ENCODE measurements at regions not wholly inside any gene's neighbourhood (a gene's known extent, or its start where the extent isn't known, plus 50 kb on each side); places are given as distances from the start of the nearest gene placed in this dataset.

DNA sequence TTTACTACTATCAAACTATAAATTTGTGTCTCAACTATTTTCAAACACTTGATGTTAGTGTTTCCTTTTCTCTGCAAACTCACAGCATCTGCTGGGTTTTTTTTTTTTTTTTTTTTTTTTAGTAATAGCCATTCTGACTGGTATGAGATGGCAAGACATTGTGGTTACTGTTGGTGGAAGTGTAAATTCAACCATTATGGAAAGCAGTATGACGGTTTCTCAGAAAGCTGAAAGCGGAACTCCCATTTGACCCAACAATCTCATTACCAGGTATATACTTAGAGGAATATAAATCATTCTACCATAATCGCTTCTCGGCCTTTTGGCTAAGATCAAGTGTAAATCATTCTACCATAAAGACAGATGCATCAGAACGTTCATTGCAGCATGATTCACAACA lies 608.3 kb upstream of the ZP4 start:
- Histone ChIP-seq H3K36me3 (ENCODE audit: insufficient read depth, low read length) (no peaks in the 10 kb centered on the region), H3K27ac (ENCODE audit: low read length) (no peak overlapping the region), H3K9me3 (ENCODE audit: low read length) (no peaks in the 10 kb centered on the region), H3K9ac (ENCODE audit: low read length) (no peak overlapping the region), H2AFZ (ENCODE audit: low read depth, low read length) (no peak overlapping the region), H3K4me2 (ENCODE audit: low read length) (no peak overlapping the region), H3K27me3 (ENCODE audit: insufficient read depth, low read depth, low read length) (no peaks in the 10 kb centered on the region), H4K20me1 (ENCODE audit: insufficient read depth) (no peaks in the 10 kb centered on the region), H3K9me2 (ENCODE audit: insufficient read depth, low read length) (no peaks in the 10 kb centered on the region), H3K4me3 (ENCODE audit: low read length) (no peak overlapping the region), H3K79me2 (replicated peaks; ENCODE audit: insufficient read depth, low read length) (no peaks in the 10 kb centered on the region), H3F3A (ENCODE audit: insufficient read depth, low read length, poor library complexity, severe bottlenecking) (no peaks in the 10 kb centered on the region)
- TF ChIP-seq, protein P1, sequence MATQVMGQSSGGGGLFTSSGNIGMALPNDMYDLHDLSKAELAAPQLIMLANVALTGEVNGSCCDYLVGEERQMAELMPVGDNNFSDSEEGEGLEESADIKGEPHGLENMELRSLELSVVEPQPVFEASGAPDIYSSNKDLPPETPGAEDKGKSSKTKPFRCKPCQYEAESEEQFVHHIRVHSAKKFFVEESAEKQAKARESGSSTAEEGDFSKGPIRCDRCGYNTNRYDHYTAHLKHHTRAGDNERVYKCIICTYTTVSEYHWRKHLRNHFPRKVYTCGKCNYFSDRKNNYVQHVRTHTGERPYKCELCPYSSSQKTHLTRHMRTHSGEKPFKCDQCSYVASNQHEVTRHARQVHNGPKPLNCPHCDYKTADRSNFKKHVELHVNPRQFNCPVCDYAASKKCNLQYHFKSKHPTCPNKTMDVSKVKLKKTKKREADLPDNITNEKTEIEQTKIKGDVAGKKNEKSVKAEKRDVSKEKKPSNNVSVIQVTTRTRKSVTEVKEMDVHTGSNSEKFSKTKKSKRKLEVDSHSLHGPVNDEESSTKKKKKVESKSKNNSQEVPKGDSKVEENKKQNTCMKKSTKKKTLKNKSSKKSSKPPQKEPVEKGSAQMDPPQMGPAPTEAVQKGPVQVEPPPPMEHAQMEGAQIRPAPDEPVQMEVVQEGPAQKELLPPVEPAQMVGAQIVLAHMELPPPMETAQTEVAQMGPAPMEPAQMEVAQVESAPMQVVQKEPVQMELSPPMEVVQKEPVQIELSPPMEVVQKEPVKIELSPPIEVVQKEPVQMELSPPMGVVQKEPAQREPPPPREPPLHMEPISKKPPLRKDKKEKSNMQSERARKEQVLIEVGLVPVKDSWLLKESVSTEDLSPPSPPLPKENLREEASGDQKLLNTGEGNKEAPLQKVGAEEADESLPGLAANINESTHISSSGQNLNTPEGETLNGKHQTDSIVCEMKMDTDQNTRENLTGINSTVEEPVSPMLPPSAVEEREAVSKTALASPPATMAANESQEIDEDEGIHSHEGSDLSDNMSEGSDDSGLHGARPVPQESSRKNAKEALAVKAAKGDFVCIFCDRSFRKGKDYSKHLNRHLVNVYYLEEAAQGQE (IDR thresholded peaks at IDR 0.05; ENCODE audit: borderline replicate concordance) = no peak
- TF ChIP-seq RAD21 (conservative IDR thresholded peaks at IDR 0.05) = no peak
- TF ChIP-seq POLR2AphosphoS5 (IDR thresholded peaks at IDR 0.05) = no peak
- TF ChIP-seq TAF1 (IDR thresholded peaks at IDR 0.05; ENCODE audit: low read depth) = no peak
- TF ChIP-seq MXI1 (conservative IDR thresholded peaks at IDR 0.05; ENCODE audit: poor library complexity, severe bottlenecking) = no peak
- no peak for TF ChIP-seq SMC3 (conservative IDR thresholded peaks at IDR 0.05; ENCODE audit: poor library complexity)
- TF ChIP-seq EP300 (conservative IDR thresholded peaks at IDR 0.05; ENCODE audit: poor library complexity, severe bottlenecking) = no peak
- TF ChIP-seq EZH2 (IDR thresholded peaks at IDR 0.05; ENCODE audit: borderline replicate concordance, insufficient read depth, low read length, poor library complexity, severe bottlenecking) = no peak
- TF ChIP-seq, protein P2, sequence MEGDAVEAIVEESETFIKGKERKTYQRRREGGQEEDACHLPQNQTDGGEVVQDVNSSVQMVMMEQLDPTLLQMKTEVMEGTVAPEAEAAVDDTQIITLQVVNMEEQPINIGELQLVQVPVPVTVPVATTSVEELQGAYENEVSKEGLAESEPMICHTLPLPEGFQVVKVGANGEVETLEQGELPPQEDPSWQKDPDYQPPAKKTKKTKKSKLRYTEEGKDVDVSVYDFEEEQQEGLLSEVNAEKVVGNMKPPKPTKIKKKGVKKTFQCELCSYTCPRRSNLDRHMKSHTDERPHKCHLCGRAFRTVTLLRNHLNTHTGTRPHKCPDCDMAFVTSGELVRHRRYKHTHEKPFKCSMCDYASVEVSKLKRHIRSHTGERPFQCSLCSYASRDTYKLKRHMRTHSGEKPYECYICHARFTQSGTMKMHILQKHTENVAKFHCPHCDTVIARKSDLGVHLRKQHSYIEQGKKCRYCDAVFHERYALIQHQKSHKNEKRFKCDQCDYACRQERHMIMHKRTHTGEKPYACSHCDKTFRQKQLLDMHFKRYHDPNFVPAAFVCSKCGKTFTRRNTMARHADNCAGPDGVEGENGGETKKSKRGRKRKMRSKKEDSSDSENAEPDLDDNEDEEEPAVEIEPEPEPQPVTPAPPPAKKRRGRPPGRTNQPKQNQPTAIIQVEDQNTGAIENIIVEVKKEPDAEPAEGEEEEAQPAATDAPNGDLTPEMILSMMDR (IDR thresholded peaks at IDR 0.05; ENCODE audit: poor library complexity, severe bottlenecking) = no peak

GRCh38 chr1:238492271-238492670 lies 601.5 kb upstream of the ZP4 start:
- Histone ChIP-seq H3K36me3 (ENCODE audit: insufficient read depth, low read length) (no peaks in the 10 kb centered on the region), H2AFZ (ENCODE audit: low read depth, low read length) (no peak overlapping the region), H3K9me2 (ENCODE audit: insufficient read depth, low read length) (no peaks in the 10 kb centered on the region), H3K27me3 (ENCODE audit: insufficient read depth, low read depth, low read length) (no peaks in the 10 kb centered on the region), H3K27ac (ENCODE audit: low read length) (no peak overlapping the region), H3F3A (ENCODE audit: insufficient read depth, low read length, poor library complexity, severe bottlenecking) (no peaks in the 10 kb centered on the region), H4K20me1 (ENCODE audit: insufficient read depth) (no peaks in the 10 kb centered on the region), H3K79me2 (replicated peaks; ENCODE audit: insufficient read depth, low read length) (no peaks in the 10 kb centered on the region), H3K9ac (ENCODE audit: low read length) (no peak overlapping the region), H3K4me2 (ENCODE audit: low read length) (no peak overlapping the region), H3K9me3 (ENCODE audit: low read length) (no peaks in the 10 kb centered on the region), H3K4me3 (ENCODE audit: low read length) (no peak overlapping the region)
- TF ChIP-seq TAF1 (IDR thresholded peaks at IDR 0.05; ENCODE audit: low read depth) (no peak), MXI1 (conservative IDR thresholded peaks at IDR 0.05; ENCODE audit: poor library complexity, severe bottlenecking) (no peak)

DNA sequence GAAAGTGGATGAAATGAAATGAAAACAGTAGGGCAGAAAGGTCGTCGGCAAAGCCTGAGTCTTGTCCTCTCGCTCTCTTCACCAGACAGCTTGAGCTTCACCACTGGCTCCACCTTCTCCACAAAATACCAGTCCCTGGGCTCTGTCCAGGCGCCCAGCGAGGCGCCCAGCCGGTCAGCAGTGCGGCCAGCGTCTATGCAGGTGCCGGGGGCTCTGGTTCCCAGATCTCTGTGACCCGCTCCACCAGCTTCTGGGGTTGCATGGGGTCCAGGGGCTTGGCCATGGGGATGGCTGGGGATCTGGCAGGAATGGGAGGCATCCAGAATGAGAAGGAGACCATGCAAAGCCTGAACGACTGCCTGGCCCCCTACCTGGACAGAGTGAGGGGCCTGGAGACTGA lies 600.5 kb upstream of the ZP4 start:
- Histone ChIP-seq H3K4me2 (ENCODE audit: low read length) (no peak overlapping the region), H3K27ac (ENCODE audit: low read length) (no peak overlapping the region), H2AFZ (ENCODE audit: low read depth, low read length) (no peak overlapping the region), H3K79me2 (replicated peaks; ENCODE audit: insufficient read depth, low read length) (no peaks in the 10 kb centered on the region), H4K20me1 (ENCODE audit: insufficient read depth) (no peaks in the 10 kb centered on the region), H3K9me2 (ENCODE audit: insufficient read depth, low read length) (no peaks in the 10 kb centered on the region), H3K36me3 (ENCODE audit: insufficient read depth, low read length) (no peaks in the 10 kb centered on the region), H3K4me3 (ENCODE audit: low read length) (no peak overlapping the region), H3K9me3 (ENCODE audit: low read length) (no peaks in the 10 kb centered on the region), H3F3A (ENCODE audit: insufficient read depth, low read length, poor library complexity, severe bottlenecking) (no peaks in the 10 kb centered on the region), H3K27me3 (ENCODE audit: insufficient read depth, low read depth, low read length) (no peaks in the 10 kb centered on the region), H3K9ac (ENCODE audit: low read length) (no peak overlapping the region)
- no peak for TF ChIP-seq POLR2AphosphoS5 (IDR thresholded peaks at IDR 0.05)
- TF ChIP-seq, protein P1 (IDR thresholded peaks at IDR 0.05; ENCODE audit: borderline replicate concordance) = no peak
- TF ChIP-seq TAF1 (IDR thresholded peaks at IDR 0.05; ENCODE audit: low read depth) = no peak
- no peak for TF ChIP-seq SMC3 (conservative IDR thresholded peaks at IDR 0.05; ENCODE audit: poor library complexity)

All from neural cell (in vitro differentiated cells).